ENCODE measurements at regions not wholly inside any gene's neighbourhood (a gene's known extent, or its start where the extent isn't known, plus 50 kb on each side); places are given as distances from the start of the nearest gene placed in this dataset.
A peak's percentile ranks its signal among the peaks of the same experiment; 100 is the strongest.

DNA sequence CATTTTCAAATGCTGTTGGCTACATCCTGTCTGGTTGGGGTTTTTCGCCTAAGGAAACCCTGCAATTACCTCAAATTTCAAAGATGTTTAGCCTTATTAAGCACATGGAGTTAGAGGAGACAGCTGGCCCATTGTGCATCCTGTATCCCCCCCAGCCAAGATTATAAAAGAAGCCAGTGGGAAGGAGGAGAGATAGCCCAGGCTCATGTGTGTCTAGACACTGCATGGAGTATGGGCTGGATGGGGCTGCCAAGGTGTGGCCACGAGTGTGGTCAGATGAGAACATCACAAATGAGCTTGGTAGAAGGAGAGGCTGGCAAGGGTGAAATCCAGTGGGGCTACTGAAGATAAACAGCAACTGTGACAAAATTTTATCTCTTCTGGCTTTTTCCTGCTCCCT lies 270.0 kb upstream of the TBC1D5 start (continued):
- TF ChIP-seq ELF1 (IDR thresholded peaks at IDR 0.05) (no peak), RXRA (IDR thresholded peaks at IDR 0.05; ENCODE audit: borderline replicate concordance, low read depth) (no peak), FOXJ3 (CRISPR knock-in tag; IDR thresholded peaks at IDR 0.05) (no peak), EZH2phosphoT487 (IDR thresholded peaks at IDR 0.05; ENCODE audit: borderline replicate concordance, low read depth) (no peak), POLR2AphosphoS5 (IDR thresholded peaks at IDR 0.05; ENCODE audit: low read depth, low read length) (no peak), CHD2 (IDR thresholded peaks at IDR 0.05; ENCODE audit: low read length, partially characterized antibody) (no peak), MEF2A (IDR thresholded peaks at IDR 0.05; ENCODE audit: borderline replicate concordance, low read depth) (no peak), FOSL2 (IDR thresholded peaks at IDR 0.05; ENCODE audit: borderline replicate concordance, low read depth) (no peak), TAF1 (IDR thresholded peaks at IDR 0.05; ENCODE audit: borderline replicate concordance, low read depth, low read length) (no peak), GABPA (IDR thresholded peaks at IDR 0.05; ENCODE audit: low read depth) (no peak)
- TF ChIP-seq, protein P1, sequence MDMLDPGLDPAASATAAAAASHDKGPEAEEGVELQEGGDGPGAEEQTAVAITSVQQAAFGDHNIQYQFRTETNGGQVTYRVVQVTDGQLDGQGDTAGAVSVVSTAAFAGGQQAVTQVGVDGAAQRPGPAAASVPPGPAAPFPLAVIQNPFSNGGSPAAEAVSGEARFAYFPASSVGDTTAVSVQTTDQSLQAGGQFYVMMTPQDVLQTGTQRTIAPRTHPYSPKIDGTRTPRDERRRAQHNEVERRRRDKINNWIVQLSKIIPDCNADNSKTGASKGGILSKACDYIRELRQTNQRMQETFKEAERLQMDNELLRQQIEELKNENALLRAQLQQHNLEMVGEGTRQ (IDR thresholded peaks at IDR 0.05; ENCODE audit: borderline replicate concordance, low read depth, low read length), result no peak
- TF ChIP-seq, protein P2, sequence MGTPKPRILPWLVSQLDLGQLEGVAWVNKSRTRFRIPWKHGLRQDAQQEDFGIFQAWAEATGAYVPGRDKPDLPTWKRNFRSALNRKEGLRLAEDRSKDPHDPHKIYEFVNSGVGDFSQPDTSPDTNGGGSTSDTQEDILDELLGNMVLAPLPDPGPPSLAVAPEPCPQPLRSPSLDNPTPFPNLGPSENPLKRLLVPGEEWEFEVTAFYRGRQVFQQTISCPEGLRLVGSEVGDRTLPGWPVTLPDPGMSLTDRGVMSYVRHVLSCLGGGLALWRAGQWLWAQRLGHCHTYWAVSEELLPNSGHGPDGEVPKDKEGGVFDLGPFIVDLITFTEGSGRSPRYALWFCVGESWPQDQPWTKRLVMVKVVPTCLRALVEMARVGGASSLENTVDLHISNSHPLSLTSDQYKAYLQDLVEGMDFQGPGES (IDR thresholded peaks at IDR 0.05; ENCODE audit: low read depth, low read length), result no peak
- TF ChIP-seq, protein P3, sequence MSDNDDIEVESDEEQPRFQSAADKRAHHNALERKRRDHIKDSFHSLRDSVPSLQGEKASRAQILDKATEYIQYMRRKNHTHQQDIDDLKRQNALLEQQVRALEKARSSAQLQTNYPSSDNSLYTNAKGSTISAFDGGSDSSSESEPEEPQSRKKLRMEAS (IDR thresholded peaks at IDR 0.05; ENCODE audit: low read depth), result no peak

DNA sequence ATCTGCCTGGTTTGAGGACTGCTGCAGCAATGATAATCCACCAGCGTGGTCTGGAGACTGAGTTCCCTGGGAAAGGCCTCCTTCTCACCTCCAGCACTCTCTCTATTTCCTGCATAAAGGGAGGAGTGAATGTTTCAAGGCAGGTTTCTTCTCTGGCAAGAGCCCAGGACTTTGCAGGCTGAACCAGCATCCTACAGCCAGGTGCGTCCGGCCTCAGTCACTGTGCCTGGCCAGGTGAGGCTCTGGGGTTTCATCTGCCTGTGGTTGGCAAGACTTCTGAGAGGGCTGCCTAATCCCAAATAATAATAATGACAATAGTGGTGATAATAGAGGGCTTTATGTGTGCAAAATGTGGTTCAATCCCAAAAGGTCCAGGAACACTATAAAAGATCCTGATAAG lies 269.0 kb upstream of the TBC1D5 start:
- H3K4me3 ChIP-seq (ENCODE audit: low read depth in 2 of 2, low read length in 1 of 2), result no peak overlapping the region
- H2AFZ ChIP-seq (ENCODE audit: low read depth), result no peak overlapping the region
- H3K27ac ChIP-seq (ENCODE audit: low read depth in 2 of 2, low read length in 1 of 2), result peak overlapping the region in 1 of 2 experiments; percentile 24; a peak in 1 of 4 replicates
- CTCF ChIA-PET, result interaction anchor here (1.2 kb wide), 1 partner anchor 14 kb away, joined by 3 read pairs; no protein-coding TSS in a partner anchor
- peaks cover 0 to 4% of the 10 kb centered on the region in 2 experiments; a peak in 1 of 4 replicates for H3K4me1 ChIP-seq (ENCODE audit: control insufficient read depth in 1 of 2, insufficient read depth in 2 of 2, low read depth in 1 of 2, low read length in 1 of 2)
- no peaks in the 10 kb centered on the region for H3F3A ChIP-seq (replicated peaks; ENCODE audit: insufficient read depth)
- no peaks in the 10 kb centered on the region for H3K27me3 ChIP-seq (ENCODE audit: insufficient read depth)
- WGBS (ENCODE audit: low lambda C conversion rate), result 61% methylated on average over 3 of the region's 3 CpGs
- H3K9ac ChIP-seq, result no peak overlapping the region
- no peaks in the 10 kb centered on the region for H3K9me2 ChIP-seq
- DNase-seq, result no peak
- no peaks in the 10 kb centered on the region for H3K9me3 ChIP-seq
- TF ChIP-seq TCF12 (IDR thresholded peaks at IDR 0.05) (no peak), JUND (IDR thresholded peaks at IDR 0.05) (no peak), GABPA (IDR thresholded peaks at IDR 0.05; ENCODE audit: low read depth) (no peak), SMC3 (IDR thresholded peaks at IDR 0.05; ENCODE audit: low read depth, low read length) (no peak), RFX5 (IDR thresholded peaks at IDR 0.05; ENCODE audit: low read length) (no peak), FOXJ3 (CRISPR knock-in tag; IDR thresholded peaks at IDR 0.05) (no peak)
- TF ChIP-seq, protein P4, sequence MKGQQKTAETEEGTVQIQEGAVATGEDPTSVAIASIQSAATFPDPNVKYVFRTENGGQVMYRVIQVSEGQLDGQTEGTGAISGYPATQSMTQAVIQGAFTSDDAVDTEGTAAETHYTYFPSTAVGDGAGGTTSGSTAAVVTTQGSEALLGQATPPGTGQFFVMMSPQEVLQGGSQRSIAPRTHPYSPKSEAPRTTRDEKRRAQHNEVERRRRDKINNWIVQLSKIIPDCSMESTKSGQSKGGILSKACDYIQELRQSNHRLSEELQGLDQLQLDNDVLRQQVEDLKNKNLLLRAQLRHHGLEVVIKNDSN (IDR thresholded peaks at IDR 0.05; ENCODE audit: borderline replicate concordance, low read depth), result no peak
- TF ChIP-seq, protein P5, sequence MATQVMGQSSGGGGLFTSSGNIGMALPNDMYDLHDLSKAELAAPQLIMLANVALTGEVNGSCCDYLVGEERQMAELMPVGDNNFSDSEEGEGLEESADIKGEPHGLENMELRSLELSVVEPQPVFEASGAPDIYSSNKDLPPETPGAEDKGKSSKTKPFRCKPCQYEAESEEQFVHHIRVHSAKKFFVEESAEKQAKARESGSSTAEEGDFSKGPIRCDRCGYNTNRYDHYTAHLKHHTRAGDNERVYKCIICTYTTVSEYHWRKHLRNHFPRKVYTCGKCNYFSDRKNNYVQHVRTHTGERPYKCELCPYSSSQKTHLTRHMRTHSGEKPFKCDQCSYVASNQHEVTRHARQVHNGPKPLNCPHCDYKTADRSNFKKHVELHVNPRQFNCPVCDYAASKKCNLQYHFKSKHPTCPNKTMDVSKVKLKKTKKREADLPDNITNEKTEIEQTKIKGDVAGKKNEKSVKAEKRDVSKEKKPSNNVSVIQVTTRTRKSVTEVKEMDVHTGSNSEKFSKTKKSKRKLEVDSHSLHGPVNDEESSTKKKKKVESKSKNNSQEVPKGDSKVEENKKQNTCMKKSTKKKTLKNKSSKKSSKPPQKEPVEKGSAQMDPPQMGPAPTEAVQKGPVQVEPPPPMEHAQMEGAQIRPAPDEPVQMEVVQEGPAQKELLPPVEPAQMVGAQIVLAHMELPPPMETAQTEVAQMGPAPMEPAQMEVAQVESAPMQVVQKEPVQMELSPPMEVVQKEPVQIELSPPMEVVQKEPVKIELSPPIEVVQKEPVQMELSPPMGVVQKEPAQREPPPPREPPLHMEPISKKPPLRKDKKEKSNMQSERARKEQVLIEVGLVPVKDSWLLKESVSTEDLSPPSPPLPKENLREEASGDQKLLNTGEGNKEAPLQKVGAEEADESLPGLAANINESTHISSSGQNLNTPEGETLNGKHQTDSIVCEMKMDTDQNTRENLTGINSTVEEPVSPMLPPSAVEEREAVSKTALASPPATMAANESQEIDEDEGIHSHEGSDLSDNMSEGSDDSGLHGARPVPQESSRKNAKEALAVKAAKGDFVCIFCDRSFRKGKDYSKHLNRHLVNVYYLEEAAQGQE (IDR thresholded peaks at IDR 0.05; ENCODE audit: low read depth, low read length), result no peak
- TF ChIP-seq, protein P3 (IDR thresholded peaks at IDR 0.05; ENCODE audit: low read depth), result no peak
- POLR2A ChIA-PET, result no interaction called here
- H3K4me2 ChIP-seq, result no peak overlapping the region
- no peaks in the 10 kb centered on the region for H4K20me1 ChIP-seq (ENCODE audit: insufficient read depth)
- H3K79me2 ChIP-seq (ENCODE audit: insufficient read depth), result no peaks in the 10 kb centered on the region
- no peaks in the 10 kb centered on the region for H3K36me3 ChIP-seq (replicated peaks in 1 of 2; ENCODE audit: control insufficient read depth in 1 of 2, insufficient read depth in 2 of 2, low read length in 1 of 2)

Data from SK-N-SH (cell line).